Central memory CD8-positive, alpha-beta T cell (primary cell): ENCODE measurements at regions not wholly inside any gene's neighbourhood (a gene's known extent, or its start where the extent isn't known, plus 50 kb on each side); places are given as distances from the start of the nearest gene placed in this dataset.

Experiments used
- ATAC-seq: fragments of 150-1000 bp; cut with Tn5 transposase; replicated peaks from 2 replicates; pipeline ENCODE4 v1.10.0; 2022; ENCODE audit warnings: mild to moderate bottlenecking, moderate FRiP score, moderate number of reproducible peaks; ENCODE audit not compliant: poor library complexity, severe bottlenecking; ENCODE audit errors: extremely low read depth
- DNase-seq, 2 donors: peaks; one replicate each; pipeline ENCODE4 v3.0.0; 2021; ENCODE audit warnings: low spot score in 2 of 2
- H3K27ac Mint-ChIP-seq: one replicate; pipeline ENCODE4 v1.8.0; 2022; ENCODE audit warnings: low read depth, mild to moderate bottlenecking, moderate library complexity, mixed read lengths
- H3K27me3 Mint-ChIP-seq: one replicate; pipeline ENCODE4 v1.8.0; 2022; ENCODE audit warnings: mixed read lengths
- H3K36me3 Mint-ChIP-seq: one replicate; pipeline ENCODE4 v1.8.0; 2022; ENCODE audit warnings: mild to moderate bottlenecking, moderate library complexity, mixed read lengths; ENCODE audit not compliant: insufficient read depth
- H3K4me1 Mint-ChIP-seq: one replicate; pipeline ENCODE4 v1.8.0; 2022; ENCODE audit warnings: mixed read lengths
- H3K4me3 Mint-ChIP-seq: one replicate; pipeline ENCODE4 v1.8.0; 2022; ENCODE audit warnings: mild to moderate bottlenecking, moderate library complexity, mixed read lengths
- H3K9me3 Mint-ChIP-seq: one replicate; pipeline ENCODE4 v1.8.0; 2022; ENCODE audit warnings: mixed read lengths

DNA sequence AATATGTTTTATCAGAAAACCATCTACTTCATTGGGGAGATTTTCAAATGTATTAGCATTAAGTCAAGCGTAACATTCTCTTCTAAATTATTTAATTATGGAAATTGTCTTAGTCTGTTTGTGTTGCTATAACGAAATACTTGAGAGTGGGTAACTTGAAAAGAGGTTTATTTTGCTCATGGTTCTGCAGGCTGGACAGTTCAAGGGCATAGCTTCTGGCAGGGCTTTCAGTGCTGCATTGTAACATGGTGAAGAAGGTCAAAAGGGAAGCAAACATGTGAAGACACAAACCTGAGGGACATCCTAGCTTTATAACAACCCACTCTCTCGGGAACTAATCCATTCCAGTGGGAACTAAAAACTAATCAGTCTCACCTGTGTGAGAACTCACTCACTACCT is 84.3 kb upstream of the TMPO start:
- no peak overlapping the region for H3K27ac Mint-ChIP-seq
- no peak overlapping the region for H3K4me3 Mint-ChIP-seq
- H3K9me3 Mint-ChIP-seq, result no peaks in the 10 kb centered on the region
- H3K36me3 Mint-ChIP-seq, result no peaks in the 10 kb centered on the region
- no peaks in the 10 kb centered on the region for H3K4me1 Mint-ChIP-seq
- no peak for DNase-seq
- no peak for ATAC-seq
- peaks cover 18% of the 10 kb centered on the region for H3K27me3 Mint-ChIP-seq

- Mint-ChIP-seq H3K27me3 (peaks cover 66% of the 10 kb centered on the region), H3K4me1 (no peaks in the 10 kb centered on the region), H3K9me3 (no peaks in the 10 kb centered on the region), H3K36me3 (no peaks in the 10 kb centered on the region), H3K4me3 (no peak overlapping the region), H3K27ac (no peak overlapping the region)
- ATAC-seq (no peak), DNase-seq (no peak)
Observed at GRCh38 chr12:98437166-98437565, 78.2 kb upstream of the TMPO start.

- DNase-seq (no peak), ATAC-seq (no peak)
- no peaks in the 10 kb centered on the region for H3K4me1 Mint-ChIP-seq
- H3K4me3 Mint-ChIP-seq, result no peak overlapping the region
- H3K9me3 Mint-ChIP-seq, result no peaks in the 10 kb centered on the region
- H3K27ac Mint-ChIP-seq, result no peak overlapping the region
- H3K27me3 Mint-ChIP-seq, result peaks cover 74% of the 10 kb centered on the region
- H3K36me3 Mint-ChIP-seq, result no peaks in the 10 kb centered on the region
Observed at GRCh38 chr12:98437806-98438595, 77.4 kb upstream of the TMPO start.

GRCh38 chr12:98438656-98439230 is 76.6 kb upstream of the TMPO start:
- H3K36me3 Mint-ChIP-seq, result no peaks in the 10 kb centered on the region
- peaks cover 74% of the 10 kb centered on the region for H3K27me3 Mint-ChIP-seq
- DNase-seq, result no peak
- no peak overlapping the region for H3K4me3 Mint-ChIP-seq
- no peaks in the 10 kb centered on the region for H3K4me1 Mint-ChIP-seq
- H3K27ac Mint-ChIP-seq, result no peak overlapping the region
- H3K9me3 Mint-ChIP-seq, result no peaks in the 10 kb centered on the region
- ATAC-seq, result no peak

DNA sequence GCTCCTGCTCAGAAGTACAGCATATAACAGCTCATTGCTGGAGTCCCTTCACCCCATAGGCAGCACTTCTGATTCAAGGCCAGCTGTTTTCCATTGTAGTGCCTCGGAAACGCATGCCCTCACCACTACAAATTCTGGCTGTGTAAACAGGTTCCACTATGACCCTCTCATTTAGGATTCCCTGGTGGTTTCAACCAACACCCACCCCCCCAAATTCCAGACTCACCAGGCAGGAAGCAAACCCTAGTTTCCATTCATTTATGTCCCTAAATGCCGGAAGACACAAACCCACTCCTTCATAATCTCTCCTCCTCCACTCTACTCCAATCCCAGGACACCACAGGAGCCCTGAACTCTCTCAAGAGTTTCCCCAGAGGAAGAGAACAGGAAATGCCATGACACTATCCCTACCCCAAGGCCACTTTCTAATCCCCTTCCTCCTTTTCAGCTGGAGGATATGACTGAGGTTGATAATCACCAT is 75.9 kb upstream of the TMPO start:
- ATAC-seq, result no peak

DNA sequence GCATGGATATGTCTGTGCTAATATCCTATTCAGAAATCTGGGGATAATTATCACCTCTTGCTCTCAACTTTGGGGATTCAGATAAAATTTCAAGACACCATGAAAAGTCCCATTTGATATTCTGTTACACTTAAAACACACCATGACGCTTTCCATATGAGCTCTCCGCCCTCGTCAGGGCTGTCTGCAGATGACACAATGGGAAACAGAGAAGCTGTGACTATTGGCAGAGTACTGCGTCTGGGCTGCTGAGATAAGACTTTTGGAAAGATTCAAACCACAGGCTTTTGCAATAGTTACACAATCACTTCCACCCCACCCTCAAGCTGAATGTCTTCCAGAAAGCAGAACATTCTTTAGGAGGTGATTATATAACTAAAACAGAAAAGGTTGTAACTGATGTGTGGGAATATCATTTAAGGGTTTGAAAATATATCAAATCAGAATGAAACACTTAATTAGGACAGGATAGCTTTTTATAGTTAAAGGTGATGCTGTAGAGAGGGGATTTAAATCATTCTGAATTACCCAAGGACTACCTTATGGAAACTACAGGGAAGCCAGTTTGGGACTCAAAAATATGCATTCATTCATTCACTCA is 75.3 kb upstream of the TMPO start:
- H3K27me3 Mint-ChIP-seq, result peaks cover 76% of the 10 kb centered on the region
- no peaks in the 10 kb centered on the region for H3K36me3 Mint-ChIP-seq
- H3K9me3 Mint-ChIP-seq, result no peaks in the 10 kb centered on the region
- no peaks in the 10 kb centered on the region for H3K4me1 Mint-ChIP-seq
- H3K4me3 Mint-ChIP-seq, result no peak overlapping the region
- DNase-seq, result no peak
- no peak for ATAC-seq
- H3K27ac Mint-ChIP-seq, result no peak overlapping the region

More for the DNA sequence above, 75.9 kb upstream of the TMPO start:
- Mint-ChIP-seq H3K4me3 (no peak overlapping the region), H3K27ac (no peak overlapping the region), H3K36me3 (no peaks in the 10 kb centered on the region), H3K27me3 (peaks cover 79% of the 10 kb centered on the region), H3K9me3 (no peaks in the 10 kb centered on the region), H3K4me1 (no peaks in the 10 kb centered on the region)
- no peak for DNase-seq

DNA sequence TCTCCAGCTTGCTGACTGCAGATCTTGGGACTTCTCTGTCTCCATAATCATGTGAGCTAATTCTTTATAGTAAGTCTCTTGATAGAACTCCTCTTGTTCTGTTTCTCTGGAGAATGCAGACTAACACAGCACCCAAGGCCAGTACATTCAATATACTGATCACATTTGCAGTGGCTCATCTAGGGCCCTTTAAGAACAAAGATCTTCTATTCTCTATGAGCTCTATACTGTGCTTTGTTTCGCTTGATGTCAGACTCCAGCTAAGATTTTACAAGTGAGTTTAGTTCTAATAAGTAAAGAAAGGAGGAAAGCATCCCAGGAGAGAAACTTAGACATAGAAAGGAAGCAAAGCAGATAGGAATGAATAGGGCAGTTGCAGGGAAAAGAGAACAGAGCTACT is 69.3 kb upstream of the TMPO start:
- Mint-ChIP-seq H3K27ac (no peak overlapping the region), H3K9me3 (no peaks in the 10 kb centered on the region), H3K4me1 (no peaks in the 10 kb centered on the region), H3K27me3 (peaks cover 47% of the 10 kb centered on the region), H3K36me3 (no peaks in the 10 kb centered on the region), H3K4me3 (no peak overlapping the region)
- ATAC-seq (no peak), DNase-seq (no peak)

- DNase-seq, result no peak
- no peaks in the 10 kb centered on the region for H3K4me1 Mint-ChIP-seq
- no peak overlapping the region for H3K4me3 Mint-ChIP-seq
- no peaks in the 10 kb centered on the region for H3K9me3 Mint-ChIP-seq
- no peak overlapping the region for H3K27ac Mint-ChIP-seq
- H3K27me3 Mint-ChIP-seq, result peaks cover 46% of the 10 kb centered on the region
- no peaks in the 10 kb centered on the region for H3K36me3 Mint-ChIP-seq
- no peak for ATAC-seq
Observed at GRCh38 chr12:98446682-98447081, 68.7 kb upstream of the TMPO start.

DNA sequence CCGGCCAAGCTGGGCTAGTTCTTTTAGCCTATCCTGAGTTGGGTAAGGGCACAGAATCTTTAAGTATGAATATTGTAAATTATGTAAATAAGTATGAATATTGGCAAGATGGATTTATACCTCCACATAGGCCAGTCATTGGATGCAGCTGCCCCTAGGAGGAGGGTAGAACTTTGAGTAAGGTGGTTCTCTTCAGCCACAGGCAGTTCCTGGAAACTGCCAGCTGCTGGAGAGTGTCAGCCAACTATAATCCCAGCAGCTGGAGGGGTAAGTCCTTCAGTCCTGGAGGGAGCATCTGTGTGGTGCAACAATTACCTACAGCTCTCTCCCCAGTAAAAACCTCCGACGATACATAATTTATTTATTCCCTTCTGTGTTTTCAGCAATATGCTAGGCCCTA is 65.8 kb upstream of the TMPO start:
- Mint-ChIP-seq H3K36me3 (no peaks in the 10 kb centered on the region), H3K4me1 (no peaks in the 10 kb centered on the region), H3K27me3 (peaks cover 39% of the 10 kb centered on the region), H3K9me3 (no peaks in the 10 kb centered on the region), H3K27ac (no peak overlapping the region), H3K4me3 (no peak overlapping the region)
- ATAC-seq, result no peak
- no peak for DNase-seq

DNA sequence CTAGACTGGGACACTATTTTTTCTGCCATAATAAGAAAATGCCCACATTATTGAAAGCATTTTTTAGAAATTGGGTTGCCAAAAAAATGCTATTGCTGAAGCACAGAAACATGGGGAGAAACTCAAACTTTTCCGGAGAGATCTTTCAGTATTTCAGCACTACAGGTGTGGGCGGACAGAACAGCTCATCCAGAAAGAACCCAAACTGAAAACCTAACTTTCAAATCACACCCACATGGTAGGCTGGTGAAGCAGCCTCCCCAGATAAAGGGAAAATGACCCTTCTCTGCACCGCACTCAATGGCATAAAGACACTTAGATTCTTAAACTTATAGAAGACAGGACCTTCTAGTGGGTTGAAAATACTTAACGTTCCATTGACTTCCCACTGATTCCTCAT is 62.3 kb upstream of the TMPO start:
- ATAC-seq (no peak), DNase-seq (no peak)
- Mint-ChIP-seq H3K27ac (no peak overlapping the region), H3K27me3 (peaks cover 53% of the 10 kb centered on the region), H3K4me1 (peaks cover 5% of the 10 kb centered on the region), H3K9me3 (no peaks in the 10 kb centered on the region), H3K36me3 (no peaks in the 10 kb centered on the region), H3K4me3 (no peak overlapping the region)

GRCh38 chr12:98453492-98453891 is 61.9 kb upstream of the TMPO start:
- no peak overlapping the region for H3K4me3 Mint-ChIP-seq
- no peaks in the 10 kb centered on the region for H3K9me3 Mint-ChIP-seq
- H3K27me3 Mint-ChIP-seq, result peaks cover 48% of the 10 kb centered on the region
- H3K36me3 Mint-ChIP-seq, result no peaks in the 10 kb centered on the region
- no peak for ATAC-seq
- no peak overlapping the region for H3K27ac Mint-ChIP-seq
- no peak for DNase-seq
- peaks cover 5% of the 10 kb centered on the region for H3K4me1 Mint-ChIP-seq

DNA sequence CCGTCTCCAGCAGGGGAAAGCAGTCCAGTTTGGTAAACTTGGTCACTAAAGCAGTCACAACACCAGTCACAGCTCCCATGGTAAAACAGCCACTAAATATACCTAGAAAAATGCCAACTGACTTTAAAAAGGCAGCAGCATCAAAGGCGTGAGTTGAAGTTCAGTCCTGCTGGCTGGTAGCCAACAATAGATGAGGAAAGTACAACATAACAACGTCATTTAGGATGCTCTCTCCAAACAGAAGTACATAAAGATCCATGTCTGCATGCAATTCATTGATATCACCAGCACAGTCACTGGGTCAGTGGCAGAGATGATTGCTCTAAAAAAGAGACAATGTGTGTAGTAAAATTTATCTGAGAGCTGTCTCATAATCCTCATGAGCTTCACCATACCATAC is 59.3 kb upstream of the TMPO start:
- Mint-ChIP-seq H3K27ac (no peak overlapping the region), H3K4me1 (peaks cover 5% of the 10 kb centered on the region), H3K36me3 (no peaks in the 10 kb centered on the region), H3K9me3 (no peaks in the 10 kb centered on the region), H3K27me3 (peaks cover 45% of the 10 kb centered on the region), H3K4me3 (no peak overlapping the region)
- no peak for ATAC-seq
- DNase-seq, result no peak
